ENCODE measurements at regions not wholly inside any gene's neighbourhood (a gene's known extent, or its start where the extent isn't known, plus 50 kb on each side); places are given as distances from the start of the nearest gene placed in this dataset.

DNA sequence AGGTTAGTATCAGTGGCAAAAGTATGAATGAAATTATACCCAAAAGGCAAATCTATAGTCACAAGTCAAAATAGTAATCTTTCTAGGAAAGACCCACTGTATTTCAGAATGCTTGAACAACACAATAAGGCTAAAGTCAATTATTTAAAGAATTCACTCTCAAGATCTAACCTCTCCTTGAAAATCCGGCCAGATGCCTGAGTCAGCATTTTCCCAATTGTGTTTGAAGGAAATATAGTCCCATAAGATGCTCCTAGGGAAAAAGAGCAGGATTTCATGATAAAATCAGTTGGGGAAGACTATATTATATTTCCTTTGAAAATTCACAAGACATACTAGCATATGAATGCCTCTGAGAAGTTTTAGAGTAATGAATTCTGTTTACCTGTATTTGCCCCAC is 1075.0 kb downstream of the GRM8 start:
- no peak for TF ChIP-seq POLR2A (IDR thresholded peaks at IDR 0.05)
- TF ChIP-seq, protein P1, sequence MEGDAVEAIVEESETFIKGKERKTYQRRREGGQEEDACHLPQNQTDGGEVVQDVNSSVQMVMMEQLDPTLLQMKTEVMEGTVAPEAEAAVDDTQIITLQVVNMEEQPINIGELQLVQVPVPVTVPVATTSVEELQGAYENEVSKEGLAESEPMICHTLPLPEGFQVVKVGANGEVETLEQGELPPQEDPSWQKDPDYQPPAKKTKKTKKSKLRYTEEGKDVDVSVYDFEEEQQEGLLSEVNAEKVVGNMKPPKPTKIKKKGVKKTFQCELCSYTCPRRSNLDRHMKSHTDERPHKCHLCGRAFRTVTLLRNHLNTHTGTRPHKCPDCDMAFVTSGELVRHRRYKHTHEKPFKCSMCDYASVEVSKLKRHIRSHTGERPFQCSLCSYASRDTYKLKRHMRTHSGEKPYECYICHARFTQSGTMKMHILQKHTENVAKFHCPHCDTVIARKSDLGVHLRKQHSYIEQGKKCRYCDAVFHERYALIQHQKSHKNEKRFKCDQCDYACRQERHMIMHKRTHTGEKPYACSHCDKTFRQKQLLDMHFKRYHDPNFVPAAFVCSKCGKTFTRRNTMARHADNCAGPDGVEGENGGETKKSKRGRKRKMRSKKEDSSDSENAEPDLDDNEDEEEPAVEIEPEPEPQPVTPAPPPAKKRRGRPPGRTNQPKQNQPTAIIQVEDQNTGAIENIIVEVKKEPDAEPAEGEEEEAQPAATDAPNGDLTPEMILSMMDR (IDR thresholded peaks at IDR 0.05): no peak
- H3K27me3 ChIP-seq: no peaks in the 10 kb centered on the region
- H3K4me1 ChIP-seq (replicated peaks in 1 of 2): no peaks in the 10 kb centered on the region
- H3K9me3 ChIP-seq (replicated peaks in 1 of 3): no peaks in the 10 kb centered on the region
- H3K4me3 ChIP-seq: no peak overlapping the region
- DNase-seq: no peak
- WGBS, 4 donors: 5 to 36% (median 25%) methylated on average over 1 of the region's 1 CpG
- no peaks in the 10 kb centered on the region for H3K36me3 ChIP-seq (replicated peaks in 1 of 2)
- intact Hi-C loops (cut with DNase I): no loop called here
- H3K27ac ChIP-seq: no peak overlapping the region

GRCh38 chr7:126166645-126167044 is 1086.1 kb downstream of the GRM8 start:
- H3K36me3 ChIP-seq (replicated peaks in 1 of 2): no peaks in the 10 kb centered on the region
- H3K4me3 ChIP-seq: no peak overlapping the region
- H3K27ac ChIP-seq: no peak overlapping the region
- intact Hi-C loops (cut with DNase I): no loop called here
- H3K9me3 ChIP-seq (replicated peaks in 1 of 3): no peaks in the 10 kb centered on the region
- H3K27me3 ChIP-seq: no peaks in the 10 kb centered on the region
- WGBS, 4 donors: 54 to 67% (median 64%) methylated on average over 2 of the region's 2 CpGs
- no peak for DNase-seq
- TF ChIP-seq, protein P1 (IDR thresholded peaks at IDR 0.05): no peak
- no peak for TF ChIP-seq POLR2A (IDR thresholded peaks at IDR 0.05)
- no peaks in the 10 kb centered on the region for H3K4me1 ChIP-seq (replicated peaks in 1 of 2)

DNA sequence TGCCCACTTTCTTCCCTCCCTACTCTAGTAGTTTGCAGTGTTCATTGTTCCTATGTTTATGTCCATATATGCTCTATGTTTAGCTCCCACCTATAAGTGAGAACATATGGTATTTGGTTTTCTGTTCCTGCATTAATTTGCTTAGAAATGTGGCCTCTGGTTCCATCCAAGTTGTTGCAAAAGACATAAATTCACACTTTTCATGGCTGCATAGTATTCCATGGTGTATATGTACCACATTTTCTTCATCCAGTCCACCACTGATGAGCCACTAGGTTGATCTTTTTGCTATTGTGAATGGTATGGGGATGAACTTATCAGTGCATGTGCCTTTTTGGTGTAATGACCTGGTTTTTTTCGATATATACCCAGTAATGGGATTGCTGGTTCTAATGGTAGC is 1089.1 kb downstream of the GRM8 start:
- 51 to 80% (median 58%) methylated on average over 1 of the region's 1 CpG for WGBS, 4 donors
- no peak overlapping the region for H3K4me3 ChIP-seq
- H3K9me3 ChIP-seq (replicated peaks in 1 of 3): no peaks in the 10 kb centered on the region

DNA sequence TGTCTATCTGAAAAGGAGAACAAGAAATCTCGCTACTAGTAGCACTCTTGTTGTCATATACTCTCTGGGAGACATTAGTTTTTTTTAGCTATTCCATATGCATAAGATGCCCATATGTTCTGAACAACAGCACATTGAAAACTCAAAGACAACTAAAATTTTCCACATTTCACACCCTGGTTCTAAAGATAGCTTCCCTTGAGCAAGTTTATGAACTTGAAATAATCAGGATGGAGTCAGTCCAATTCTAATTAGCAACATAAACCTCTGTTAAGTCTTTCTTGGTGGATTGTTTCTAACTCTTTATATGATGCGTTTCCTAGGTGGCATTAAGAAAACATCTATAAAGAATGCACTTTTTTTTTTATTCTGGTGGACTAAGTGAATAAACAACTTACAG is 1095.3 kb downstream of the GRM8 start:
- intact Hi-C loops (cut with DNase I): no loop called here
- no peak overlapping the region for H3K4me3 ChIP-seq
- no peak overlapping the region for H3K27ac ChIP-seq
- H3K36me3 ChIP-seq (replicated peaks in 1 of 2): no peaks in the 10 kb centered on the region
- WGBS, 4 donors: 55 to 76% (median 73%) methylated on average over 2 of the region's 2 CpGs
- TF ChIP-seq, protein P1 (IDR thresholded peaks at IDR 0.05): no peak
- TF ChIP-seq POLR2A (IDR thresholded peaks at IDR 0.05): no peak
- H3K9me3 ChIP-seq (replicated peaks in 1 of 3): no peaks in the 10 kb centered on the region
- H3K4me1 ChIP-seq (replicated peaks in 1 of 2): no peaks in the 10 kb centered on the region
- no peaks in the 10 kb centered on the region for H3K27me3 ChIP-seq
- DNase-seq: no peak

More for the DNA sequence above, 1089.1 kb downstream of the GRM8 start:
- no peak for DNase-seq
- TF ChIP-seq, protein P1 (IDR thresholded peaks at IDR 0.05): no peak
- no peak for TF ChIP-seq POLR2A (IDR thresholded peaks at IDR 0.05)
- Histone ChIP-seq H3K4me1 (replicated peaks in 1 of 2) (no peaks in the 10 kb centered on the region), H3K27ac (no peak overlapping the region), H3K36me3 (replicated peaks in 1 of 2) (no peaks in the 10 kb centered on the region), H3K27me3 (no peaks in the 10 kb centered on the region)
- intact Hi-C loops (cut with DNase I): no loop called here

Data from adrenal gland (tissue), 9 donors.